Upper lobe of right lung (tissue), 1 donor: ENCODE measurements at regions not wholly inside any gene's neighbourhood (a gene's known extent, or its start where the extent isn't known, plus 50 kb on each side); places are given as distances from the start of the nearest gene placed in this dataset.

Source experiments
- ATAC-seq: fragments of 200-7000 bp; cut with Tn5 transposase; one replicate; pipeline ENCODE4 v1.9.1; 2020; ENCODE audit warnings: mild to moderate bottlenecking, moderate library complexity
- DNase-seq: peaks from one replicate; pipeline ENCODE4 v3.0.0-alpha.2; 2020
- H3K27ac ChIP-seq: fragments of 200-600 bp; one replicate; pipeline ENCODE4 v1.8.0; 2022
- H3K27me3 ChIP-seq: fragments of 200-600 bp; one replicate; pipeline ENCODE4 v1.8.0; 2022; ENCODE audit warnings: mild to moderate bottlenecking
- H3K36me3 ChIP-seq: fragments of 200-600 bp; one replicate; pipeline ENCODE4 v1.8.0; 2022
- H3K4me1 ChIP-seq: fragments of 200-600 bp; one replicate; pipeline ENCODE4 v1.8.0; 2022
- H3K4me3 ChIP-seq: fragments of 200-600 bp; one replicate; pipeline ENCODE4 v1.8.0; 2022; ENCODE audit warnings: mild to moderate bottlenecking
- H3K9me3 ChIP-seq: fragments of 200-600 bp; one replicate; pipeline ENCODE4 v1.8.0; 2022
- intact Hi-C: fragments of 100-400 bp; cut with DNase I; formaldehyde crosslinking; loops from one replicate; pipeline ENCODE4 v1.11.0; 2022
- TF ChIP-seq, protein P1 (sequence below): fragments of 200-600 bp; IDR thresholded peaks from one replicate; pipeline ENCODE4 v1.8.0; 2022; ENCODE audit warnings: antibody characterized with exemption
- donor health status: DM: no; HTN: yes; CAD: no; lungs with severe emphysema.

DNA sequence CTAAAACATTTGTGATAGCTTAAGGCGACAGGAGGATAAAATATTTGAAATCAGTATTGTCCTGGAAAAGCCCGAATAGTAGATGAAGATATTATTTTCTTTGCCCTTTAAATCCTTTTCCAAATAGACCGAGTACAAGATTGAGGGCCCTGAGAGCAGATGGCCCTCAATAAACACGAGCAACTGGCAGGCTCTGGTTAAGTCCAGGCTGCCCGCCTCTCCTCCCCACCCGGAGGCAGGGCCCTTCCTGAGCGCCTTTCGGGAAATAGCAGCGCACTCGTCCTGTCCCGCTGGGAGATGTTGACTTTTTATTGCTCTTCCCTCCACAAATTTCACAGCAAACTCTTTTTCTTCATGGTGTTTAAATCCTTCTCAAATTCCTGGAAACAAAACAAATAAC lies 50.8 kb upstream of the MAX start:
- Histone ChIP-seq H3K36me3 (no peaks in the 10 kb centered on the region), H3K27ac (no peak overlapping the region), H3K27me3 (no peaks in the 10 kb centered on the region), H3K4me3 (no peak overlapping the region), H3K9me3 (no peaks in the 10 kb centered on the region), H3K4me1 (peaks cover 14% of the 10 kb centered on the region)
- TF ChIP-seq, protein P1, sequence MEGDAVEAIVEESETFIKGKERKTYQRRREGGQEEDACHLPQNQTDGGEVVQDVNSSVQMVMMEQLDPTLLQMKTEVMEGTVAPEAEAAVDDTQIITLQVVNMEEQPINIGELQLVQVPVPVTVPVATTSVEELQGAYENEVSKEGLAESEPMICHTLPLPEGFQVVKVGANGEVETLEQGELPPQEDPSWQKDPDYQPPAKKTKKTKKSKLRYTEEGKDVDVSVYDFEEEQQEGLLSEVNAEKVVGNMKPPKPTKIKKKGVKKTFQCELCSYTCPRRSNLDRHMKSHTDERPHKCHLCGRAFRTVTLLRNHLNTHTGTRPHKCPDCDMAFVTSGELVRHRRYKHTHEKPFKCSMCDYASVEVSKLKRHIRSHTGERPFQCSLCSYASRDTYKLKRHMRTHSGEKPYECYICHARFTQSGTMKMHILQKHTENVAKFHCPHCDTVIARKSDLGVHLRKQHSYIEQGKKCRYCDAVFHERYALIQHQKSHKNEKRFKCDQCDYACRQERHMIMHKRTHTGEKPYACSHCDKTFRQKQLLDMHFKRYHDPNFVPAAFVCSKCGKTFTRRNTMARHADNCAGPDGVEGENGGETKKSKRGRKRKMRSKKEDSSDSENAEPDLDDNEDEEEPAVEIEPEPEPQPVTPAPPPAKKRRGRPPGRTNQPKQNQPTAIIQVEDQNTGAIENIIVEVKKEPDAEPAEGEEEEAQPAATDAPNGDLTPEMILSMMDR = no peak
- intact Hi-C loops = no loop called here
- DNase-seq = no peak
- no peak for ATAC-seq

DNA sequence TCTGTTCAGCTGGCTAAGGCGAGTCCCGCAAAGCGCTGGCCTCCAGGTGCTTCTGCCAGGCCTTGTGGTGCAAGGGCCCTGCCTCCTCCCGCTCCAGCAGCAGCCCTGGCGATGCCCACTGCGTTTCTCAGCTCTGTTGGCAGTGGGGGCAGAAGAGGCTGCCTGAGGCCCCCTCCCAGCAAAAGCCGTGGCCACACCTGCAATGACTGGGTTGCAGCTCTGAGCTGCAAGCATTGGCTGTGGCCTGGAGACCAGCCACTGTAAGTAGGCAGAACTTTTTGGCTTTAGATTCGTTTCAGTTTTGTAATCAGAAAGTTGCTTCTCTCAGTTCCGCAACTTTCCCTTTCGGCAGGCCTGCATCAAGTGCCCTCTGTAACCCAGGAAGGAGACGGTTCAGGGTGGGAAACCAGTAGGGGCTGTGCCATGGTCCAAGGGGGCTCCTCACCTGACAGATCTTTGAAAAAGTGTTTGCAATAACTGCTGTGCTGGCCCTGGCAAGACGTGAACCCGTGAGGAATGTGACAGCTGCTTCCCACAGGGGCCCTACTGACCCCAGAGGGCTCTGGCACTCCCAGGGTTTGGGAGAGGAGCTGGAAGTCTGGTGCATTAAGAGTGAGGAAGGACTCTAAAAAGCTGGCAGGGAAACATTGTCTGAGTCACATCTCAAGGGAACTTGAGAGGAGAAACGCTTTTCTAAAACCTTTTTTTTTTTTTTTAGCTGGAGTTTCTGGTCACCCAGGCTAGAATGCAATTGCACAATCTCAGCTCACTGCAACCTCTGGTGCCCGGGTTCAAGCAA lies 54.5 kb upstream of the MAX start:
- Histone ChIP-seq H3K4me1 (peaks cover 14% of the 10 kb centered on the region), H3K27ac (peak overlapping the region; percentile 89), H3K27me3 (no peaks in the 10 kb centered on the region), H3K36me3 (no peaks in the 10 kb centered on the region), H3K4me3 (peak overlapping the region; percentile 6), H3K9me3 (no peaks in the 10 kb centered on the region)
- intact Hi-C loops = no loop called here
- TF ChIP-seq, protein P1 = no peak
- ATAC-seq (peak; percentile 82), DNase-seq (peak; percentile 72)

DNA sequence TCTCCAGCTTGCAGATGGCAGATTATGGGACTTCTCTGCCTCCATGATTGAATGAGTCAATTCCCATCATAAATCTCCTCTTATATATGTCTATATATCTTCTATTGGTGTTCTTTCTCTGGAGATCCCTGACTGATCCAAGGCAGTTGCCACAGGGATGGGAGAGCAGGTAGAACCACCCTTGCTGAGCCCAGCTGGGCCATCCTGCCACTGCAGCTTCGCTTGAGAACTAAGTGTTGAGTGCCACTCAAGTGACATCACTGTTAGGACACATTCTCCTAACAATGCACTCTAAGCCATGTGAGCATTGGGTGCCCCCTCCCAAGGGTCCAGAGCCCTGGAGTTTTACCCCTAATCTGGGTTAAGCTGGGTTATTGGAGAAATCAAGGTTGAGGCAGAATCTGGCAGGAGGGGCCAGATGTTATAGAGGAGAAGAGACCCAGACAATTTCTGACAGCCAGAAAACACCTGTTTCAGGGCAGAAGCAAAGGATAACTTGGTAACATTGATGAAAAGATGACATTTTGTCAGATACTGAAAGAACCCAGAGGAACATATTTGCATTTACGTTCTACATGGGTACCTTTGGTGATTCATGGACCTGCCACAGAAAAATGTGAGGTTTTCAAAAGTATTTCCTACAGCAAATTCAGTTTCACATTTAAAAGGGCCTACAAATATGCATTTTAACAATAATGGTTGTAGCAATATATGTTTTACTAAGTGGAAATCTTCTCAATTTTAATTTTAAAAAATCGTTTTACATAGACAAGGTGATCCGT lies 57.2 kb upstream of the MAX start:
- no peak for ATAC-seq
- H3K27ac ChIP-seq = no peak overlapping the region
- H3K4me3 ChIP-seq = no peak overlapping the region
- H3K36me3 ChIP-seq = no peaks in the 10 kb centered on the region
- peaks cover 14% of the 10 kb centered on the region for H3K4me1 ChIP-seq
- no peaks in the 10 kb centered on the region for H3K27me3 ChIP-seq
- TF ChIP-seq, protein P1 = no peak
- no peaks in the 10 kb centered on the region for H3K9me3 ChIP-seq
- no peak for DNase-seq
- intact Hi-C loops = loop anchor here (10.0 kb wide), 1 partner anchor 665 kb away; no protein-coding TSS in a partner anchor

GRCh38 chr14:65160091-65160490 lies 57.8 kb upstream of the MAX start:
- no peak for ATAC-seq
- TF ChIP-seq, protein P1 = no peak
- Histone ChIP-seq H3K27ac (no peak overlapping the region), H3K27me3 (no peaks in the 10 kb centered on the region), H3K4me3 (no peak overlapping the region), H3K4me1 (peaks cover 14% of the 10 kb centered on the region), H3K9me3 (no peaks in the 10 kb centered on the region), H3K36me3 (no peaks in the 10 kb centered on the region)
- intact Hi-C loops = loop anchor here (10.0 kb wide), 1 partner anchor 665 kb away; no protein-coding TSS in a partner anchor
- no peak for DNase-seq

DNA sequence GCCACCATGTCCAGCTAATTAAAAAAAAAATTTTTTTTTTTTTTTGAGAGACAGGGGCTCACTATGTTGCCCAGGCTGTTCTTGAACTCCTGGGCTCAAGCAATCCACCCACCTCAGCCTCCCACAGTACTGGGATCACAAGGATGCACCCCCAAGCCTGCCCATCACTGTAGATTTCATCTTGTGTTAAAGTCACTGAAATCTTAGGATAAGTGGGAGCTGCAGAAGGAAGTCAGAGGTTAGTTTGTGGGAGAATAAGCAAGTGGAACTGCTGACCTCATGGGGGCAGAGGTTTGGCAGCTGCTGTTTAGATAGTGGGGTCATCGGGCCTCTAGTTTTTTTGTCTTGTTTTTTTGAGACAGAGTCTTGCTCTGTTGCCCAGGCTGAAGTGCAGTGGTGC lies 59.7 kb upstream of the MAX start:
- TF ChIP-seq, protein P1 = no peak
- ATAC-seq = no peak
- DNase-seq = no peak
- Histone ChIP-seq H3K4me3 (no peak overlapping the region), H3K4me1 (peaks cover 7% of the 10 kb centered on the region), H3K27ac (no peak overlapping the region), H3K36me3 (no peaks in the 10 kb centered on the region), H3K9me3 (no peaks in the 10 kb centered on the region), H3K27me3 (no peaks in the 10 kb centered on the region)
- intact Hi-C loops = loop anchor here (10.0 kb wide), 1 partner anchor 663 kb away; no protein-coding TSS in a partner anchor
